ENCODE measurements at regions not wholly inside any gene's neighbourhood (a gene's known extent, or its start where the extent isn't known, plus 50 kb on each side); places are given as distances from the start of the nearest gene placed in this dataset.

DNA sequence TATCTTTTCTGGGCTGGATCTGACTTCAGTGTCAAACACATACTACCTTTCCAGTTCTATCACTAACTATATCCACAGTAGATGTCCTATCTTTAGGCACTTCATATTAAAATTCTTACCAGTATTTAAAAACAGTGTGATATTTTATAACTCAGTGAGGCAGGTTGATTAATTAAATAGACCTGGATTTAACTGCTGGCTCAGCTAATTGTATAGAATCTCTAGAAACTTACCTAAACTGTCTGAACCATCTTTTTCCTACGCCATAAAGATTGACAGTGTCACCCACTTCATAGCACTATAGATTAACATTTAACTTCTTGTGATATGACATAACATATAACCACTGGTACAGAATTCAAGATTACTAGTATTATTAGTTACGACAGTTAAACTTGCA lies 935.3 kb downstream of the FAT4 start:
- H3K4me3 ChIP-seq (ENCODE audit: low read length in 3 of 3) = no peak overlapping the region
- no peaks in the 10 kb centered on the region for H3K36me3 ChIP-seq (ENCODE audit: control insufficient read depth in 2 of 3, insufficient read depth in 3 of 3, low read length in 3 of 3)
- H3K9ac ChIP-seq (ENCODE audit: low read length in 3 of 3) = no peak overlapping the region
- H3K4me1 ChIP-seq (ENCODE audit: control insufficient read depth in 2 of 3, insufficient read depth in 2 of 3, low read depth in 1 of 3, low read length in 3 of 3) = no peaks in the 10 kb centered on the region
- no peaks in the 10 kb centered on the region for H3K9me3 ChIP-seq (ENCODE audit: control insufficient read depth in 2 of 3, insufficient read depth in 1 of 3, low read length in 3 of 3)
- H3K27ac ChIP-seq (ENCODE audit: low read depth in 2 of 2, low read length in 2 of 2) = no peak overlapping the region
- intact Hi-C loops (cut with DNase I) = no loop called here
- TF ChIP-seq, protein P1, sequence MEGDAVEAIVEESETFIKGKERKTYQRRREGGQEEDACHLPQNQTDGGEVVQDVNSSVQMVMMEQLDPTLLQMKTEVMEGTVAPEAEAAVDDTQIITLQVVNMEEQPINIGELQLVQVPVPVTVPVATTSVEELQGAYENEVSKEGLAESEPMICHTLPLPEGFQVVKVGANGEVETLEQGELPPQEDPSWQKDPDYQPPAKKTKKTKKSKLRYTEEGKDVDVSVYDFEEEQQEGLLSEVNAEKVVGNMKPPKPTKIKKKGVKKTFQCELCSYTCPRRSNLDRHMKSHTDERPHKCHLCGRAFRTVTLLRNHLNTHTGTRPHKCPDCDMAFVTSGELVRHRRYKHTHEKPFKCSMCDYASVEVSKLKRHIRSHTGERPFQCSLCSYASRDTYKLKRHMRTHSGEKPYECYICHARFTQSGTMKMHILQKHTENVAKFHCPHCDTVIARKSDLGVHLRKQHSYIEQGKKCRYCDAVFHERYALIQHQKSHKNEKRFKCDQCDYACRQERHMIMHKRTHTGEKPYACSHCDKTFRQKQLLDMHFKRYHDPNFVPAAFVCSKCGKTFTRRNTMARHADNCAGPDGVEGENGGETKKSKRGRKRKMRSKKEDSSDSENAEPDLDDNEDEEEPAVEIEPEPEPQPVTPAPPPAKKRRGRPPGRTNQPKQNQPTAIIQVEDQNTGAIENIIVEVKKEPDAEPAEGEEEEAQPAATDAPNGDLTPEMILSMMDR (IDR thresholded peaks at IDR 0.05; ENCODE audit: borderline replicate concordance, extremely low read depth, insufficient read depth) = no peak
- no peak for DNase-seq
- H3K27me3 ChIP-seq (ENCODE audit: control insufficient read depth, insufficient read depth, low read length) = no peaks in the 10 kb centered on the region
- FAIRE-seq = no peak

DNA sequence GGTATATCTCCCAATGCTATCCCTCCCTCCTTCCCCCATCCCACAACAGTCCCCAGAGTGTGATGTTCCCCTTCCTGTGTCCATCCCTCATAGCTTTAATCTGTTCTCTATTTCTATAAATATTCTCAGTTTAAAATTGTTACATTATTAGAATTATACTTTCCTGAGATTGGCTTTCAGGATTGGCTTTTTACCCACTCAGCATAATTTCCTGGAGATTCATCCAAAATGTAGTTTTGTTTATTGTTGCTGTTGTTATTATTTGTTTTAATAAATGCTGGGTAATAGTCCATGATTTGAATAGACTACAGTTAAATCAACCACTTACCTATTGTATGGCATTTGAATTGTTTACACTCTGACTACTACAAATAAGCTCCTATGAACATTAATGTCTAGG lies 936.4 kb downstream of the FAT4 start:
- DNase-seq (no peak), FAIRE-seq (no peak)
- Histone ChIP-seq H3K9me3 (ENCODE audit: control insufficient read depth in 2 of 3, insufficient read depth in 1 of 3, low read length in 3 of 3) (no peaks in the 10 kb centered on the region), H3K4me1 (ENCODE audit: control insufficient read depth in 2 of 3, insufficient read depth in 2 of 3, low read depth in 1 of 3, low read length in 3 of 3) (no peaks in the 10 kb centered on the region), H3K27me3 (ENCODE audit: control insufficient read depth, insufficient read depth, low read length) (no peaks in the 10 kb centered on the region), H3K4me3 (ENCODE audit: low read length in 3 of 3) (no peak overlapping the region), H3K36me3 (ENCODE audit: control insufficient read depth in 2 of 3, insufficient read depth in 3 of 3, low read length in 3 of 3) (no peaks in the 10 kb centered on the region), H3K27ac (ENCODE audit: low read depth in 2 of 2, low read length in 2 of 2) (no peak overlapping the region), H3K9ac (ENCODE audit: low read length in 3 of 3) (no peak overlapping the region)
- TF ChIP-seq, protein P1 (IDR thresholded peaks at IDR 0.05; ENCODE audit: borderline replicate concordance, extremely low read depth, insufficient read depth) = no peak
- intact Hi-C loops (cut with DNase I) = no loop called here

DNA sequence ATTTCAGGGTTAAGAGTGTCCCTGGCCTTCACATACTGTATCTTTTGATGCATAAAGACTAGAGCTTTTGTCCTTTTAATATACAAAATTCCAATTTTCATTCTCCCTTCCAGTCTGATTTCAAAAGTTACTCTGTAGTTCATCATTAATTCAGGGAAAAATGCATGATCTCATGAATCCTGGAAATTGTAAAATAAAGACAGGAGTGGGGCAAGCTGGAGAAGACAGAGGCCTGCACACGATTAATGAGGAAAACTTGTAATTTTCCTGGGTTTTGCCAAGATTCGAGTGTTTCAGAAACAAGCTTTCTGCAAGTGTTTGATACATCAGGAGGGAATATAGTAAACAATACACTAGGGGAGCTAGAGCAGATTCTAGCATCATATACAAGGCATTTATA lies 947.9 kb downstream of the FAT4 start:
- FAIRE-seq (no peak), DNase-seq (no peak)
- intact Hi-C loops (cut with DNase I) = no loop called here
- TF ChIP-seq, protein P1 (IDR thresholded peaks at IDR 0.05; ENCODE audit: borderline replicate concordance, extremely low read depth, insufficient read depth) = no peak
- Histone ChIP-seq H3K9ac (ENCODE audit: low read length in 3 of 3) (no peak overlapping the region), H3K36me3 (ENCODE audit: control insufficient read depth in 2 of 3, insufficient read depth in 3 of 3, low read length in 3 of 3) (no peaks in the 10 kb centered on the region), H3K4me3 (ENCODE audit: low read length in 3 of 3) (no peak overlapping the region), H3K27me3 (ENCODE audit: control insufficient read depth, insufficient read depth, low read length) (no peaks in the 10 kb centered on the region), H3K4me1 (ENCODE audit: control insufficient read depth in 2 of 3, insufficient read depth in 2 of 3, low read depth in 1 of 3, low read length in 3 of 3) (no peaks in the 10 kb centered on the region), H3K27ac (ENCODE audit: low read depth in 2 of 2, low read length in 2 of 2) (no peak overlapping the region), H3K9me3 (ENCODE audit: control insufficient read depth in 2 of 3, insufficient read depth in 1 of 3, low read length in 3 of 3) (no peaks in the 10 kb centered on the region)

DNA sequence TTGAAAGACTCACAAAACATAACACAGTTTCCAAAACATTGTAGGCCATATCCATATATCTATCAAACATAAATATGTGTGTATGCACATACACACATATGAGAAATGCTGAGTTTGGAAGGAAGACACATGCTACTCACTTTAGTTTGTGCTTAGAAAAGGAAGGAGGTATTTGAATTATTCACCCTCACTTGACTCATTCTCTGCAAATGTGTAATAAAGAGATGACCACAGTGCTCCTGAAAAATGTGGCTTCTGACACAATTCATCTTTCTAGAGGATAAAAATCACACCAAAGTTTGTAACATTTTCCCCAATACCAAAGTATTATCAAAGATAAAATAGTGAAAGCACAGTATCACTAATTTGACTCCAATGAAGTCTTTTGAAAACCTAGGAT lies 950.1 kb downstream of the FAT4 start:
- TF ChIP-seq, protein P1 (IDR thresholded peaks at IDR 0.05; ENCODE audit: borderline replicate concordance, extremely low read depth, insufficient read depth) = no peak
- Histone ChIP-seq H3K9ac (ENCODE audit: low read length in 3 of 3) (no peak overlapping the region), H3K4me3 (ENCODE audit: low read length in 3 of 3) (no peak overlapping the region), H3K9me3 (ENCODE audit: control insufficient read depth in 2 of 3, insufficient read depth in 1 of 3, low read length in 3 of 3) (no peaks in the 10 kb centered on the region), H3K27ac (ENCODE audit: low read depth in 2 of 2, low read length in 2 of 2) (no peak overlapping the region), H3K36me3 (ENCODE audit: control insufficient read depth in 2 of 3, insufficient read depth in 3 of 3, low read length in 3 of 3) (no peaks in the 10 kb centered on the region), H3K27me3 (ENCODE audit: control insufficient read depth, insufficient read depth, low read length) (no peaks in the 10 kb centered on the region), H3K4me1 (ENCODE audit: control insufficient read depth in 2 of 3, insufficient read depth in 2 of 3, low read depth in 1 of 3, low read length in 3 of 3) (no peaks in the 10 kb centered on the region)
- intact Hi-C loops (cut with DNase I) = no loop called here
- no peak for DNase-seq
- no peak for FAIRE-seq

Data from kidney (tissue), 13 donors.